ENCODE measurements at regions not wholly inside any gene's neighbourhood (a gene's known extent, or its start where the extent isn't known, plus 50 kb on each side); places are given as distances from the start of the nearest gene placed in this dataset.
"Not testable (repeated sequence)": the region's sequence is repeated elsewhere in the genome, so short reads cannot be mapped to it uniquely, and the experiment has no call there.

- Mint-ChIP-seq H3K4me1 (peaks cover 19% of the 10 kb centered on the region), H3K27ac (no peak overlapping the region), H3K4me3 (no peak overlapping the region), H3K27me3 (ENCODE audit: low read depth) (no peaks in the 10 kb centered on the region), H3K36me3 (ENCODE audit: low read depth) (no peaks in the 10 kb centered on the region), H3K9me3 (no peaks in the 10 kb centered on the region)
- no peak for TF ChIP-seq CTCF (IDR thresholded peaks at IDR 0.05; ENCODE audit: unreplicated experiment in 3 of 3)
These were observed 862.9 kb upstream of the ACVR2A start for GRCh38 chr2:146981921-146982320.

GRCh38 chr2:146979746-146980145, 865.1 kb upstream of the ACVR2A start:
- Mint-ChIP-seq H3K9me3 (no peaks in the 10 kb centered on the region), H3K4me3 (no peak overlapping the region), H3K4me1 (no peaks in the 10 kb centered on the region), H3K36me3 (ENCODE audit: low read depth) (no peaks in the 10 kb centered on the region), H3K27ac (no peak overlapping the region), H3K27me3 (ENCODE audit: low read depth) (no peaks in the 10 kb centered on the region)
- no peak for TF ChIP-seq CTCF (IDR thresholded peaks at IDR 0.05; ENCODE audit: unreplicated experiment in 3 of 3)

GRCh38 chr2:146978577-146979555, 866.0 kb upstream of the ACVR2A start:
- Mint-ChIP-seq H3K9me3 (no peaks in the 10 kb centered on the region), H3K27me3 (ENCODE audit: low read depth) (no peaks in the 10 kb centered on the region), H3K36me3 (ENCODE audit: low read depth) (no peaks in the 10 kb centered on the region), H3K27ac (no peak overlapping the region), H3K4me1 (no peaks in the 10 kb centered on the region), H3K4me3 (no peak overlapping the region)
- no peak for TF ChIP-seq CTCF (IDR thresholded peaks at IDR 0.05; ENCODE audit: unreplicated experiment in 3 of 3)

- H3K9me3 Mint-ChIP-seq: peaks cover 29% of the 10 kb centered on the region
- not testable (repeated sequence) for H3K27me3 Mint-ChIP-seq (ENCODE audit: low read depth); H3K27ac Mint-ChIP-seq; H3K4me3 Mint-ChIP-seq; H3K4me1 Mint-ChIP-seq; H3K36me3 Mint-ChIP-seq (ENCODE audit: low read depth)
These were observed 873.8 kb upstream of the ACVR2A start for GRCh38 chr2:146970981-146971380.

GRCh38 chr2:146969703-146970102, 875.1 kb upstream of the ACVR2A start:
- not testable (repeated sequence) for H3K4me3 Mint-ChIP-seq; H3K36me3 Mint-ChIP-seq (ENCODE audit: low read depth); H3K4me1 Mint-ChIP-seq; H3K27ac Mint-ChIP-seq; H3K27me3 Mint-ChIP-seq (ENCODE audit: low read depth)
- H3K9me3 Mint-ChIP-seq: peaks cover 29% of the 10 kb centered on the region

GRCh38 chr2:146964494-146964893, 880.3 kb upstream of the ACVR2A start:
- no peak overlapping the region for H3K27ac Mint-ChIP-seq
- H3K9me3 Mint-ChIP-seq: peaks cover 6% of the 10 kb centered on the region

More at GRCh38 chr2:146964494-146964893, 880.3 kb upstream of the ACVR2A start:
- no peak for TF ChIP-seq CTCF (IDR thresholded peaks at IDR 0.05; ENCODE audit: unreplicated experiment in 3 of 3)
- Mint-ChIP-seq H3K4me1 (no peaks in the 10 kb centered on the region), H3K36me3 (ENCODE audit: low read depth) (peaks cover 3% of the 10 kb centered on the region), H3K27me3 (ENCODE audit: low read depth) (no peaks in the 10 kb centered on the region), H3K4me3 (no peak overlapping the region)
